HEK293T (cell line): ENCODE measurements at regions not wholly inside any gene's neighbourhood (a gene's known extent, or its start where the extent isn't known, plus 50 kb on each side); places are given as distances from the start of the nearest gene placed in this dataset.

Experiments used
- ARNT ChIP-seq: fragments of 450-650 bp; IDR thresholded peaks from 2 replicates; pipeline ENCODE4 v1.6.1; 2017; ENCODE audit warnings: mild to moderate bottlenecking
- ELF4 ChIP-seq: fragments of 450-650 bp; IDR thresholded peaks from 2 replicates; pipeline ENCODE4 v1.6.1; 2017; ENCODE audit warnings: antibody characterized with exemption
- FOXK2 ChIP-seq: fragments of 450-650 bp; IDR thresholded peaks from 2 replicates; pipeline ENCODE4 v1.6.1; 2016; ENCODE audit warnings: mild to moderate bottlenecking
- SP1 ChIP-seq: fragments of 450-650 bp; IDR thresholded peaks from 2 replicates; pipeline ENCODE4 v1.6.1; 2017
- ZNF384 ChIP-seq: fragments of 450-650 bp; IDR thresholded peaks from 2 replicates; pipeline ENCODE4 v1.6.1; 2016

DNA sequence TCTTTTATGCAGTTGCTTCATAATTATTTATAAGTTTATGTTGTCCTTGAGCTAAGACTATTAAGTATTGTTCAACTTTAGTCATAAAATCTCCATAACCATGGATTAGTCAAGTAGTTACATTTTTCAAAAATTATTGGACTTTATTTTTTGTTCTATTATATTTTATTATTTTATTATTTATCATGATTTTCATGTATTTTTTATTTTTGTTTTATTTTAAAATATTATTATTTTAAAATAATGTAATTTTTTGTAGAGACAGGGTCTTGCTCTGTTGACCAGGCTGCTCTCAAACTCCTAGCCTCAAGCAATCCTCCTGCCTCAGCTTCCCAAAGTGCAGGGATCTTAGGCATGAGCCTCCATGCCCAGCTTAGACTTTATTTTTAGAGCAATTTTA is 102.3 kb downstream of the NOC3L start:
- TF ChIP-seq ZNF384 = no peak
- TF ChIP-seq ARNT = no peak
- no peak for TF ChIP-seq ELF4
- TF ChIP-seq SP1 = no peak
- no peak for TF ChIP-seq FOXK2
